GM12878 (cell line): ENCODE measurements at regions not wholly inside any gene's neighbourhood (a gene's known extent, or its start where the extent isn't known, plus 50 kb on each side); places are given as distances from the start of the nearest gene placed in this dataset.

ENCODE experiments used
- ATAC-seq: fragments of 200-7000 bp; cut with Tn5 transposase; 3 replicates; pipeline ENCODE4 v1.9.1; 2020; ENCODE audit warnings: mild to moderate bottlenecking, moderate library complexity
- BruUV-seq: library from RNA; stranded (reverse); fragments of 400-500 nt; replicated peaks from 2 replicates; lab custom pipeline; 2021; lab: Mats Ljungman, UMichigan
- CTCF ChIA-PET: fragments of 300-600 bp; sonication (Branson Sonifier 250); formaldehyde crosslinking; extraction: SDS; loops from one replicate; lab custom pipeline; 2021; ENCODE audit warnings: inconsistent platforms; lab: Yijun Ruan, JAX
- POLR2A ChIA-PET: fragments of 350-600 bp; formaldehyde crosslinking; extraction: SDS; loops from one replicate; lab custom pipeline; 2021; ENCODE audit warnings: inconsistent platforms; lab: Charles Lee
- RAD21 ChIA-PET: fragments of 300-600 bp; sonication (Branson Sonifier 250); formaldehyde crosslinking; loops from one replicate; lab custom pipeline; 2023; ENCODE audit warnings: antibody characterized with exemption; ENCODE audit not compliant: unreplicated experiment; lab: Charles Lee
- SMC1A ChIA-PET: fragments of 300-600 bp; sonication (Branson Sonifier 250); formaldehyde crosslinking; loops from one replicate; lab custom pipeline; 2023; ENCODE audit not compliant: unreplicated experiment, uncharacterized antibody; lab: Charles Lee
- DNase-seq: peaks from one replicate; pipeline ENCODE4 v3.0.0-alpha.2; 2011; ENCODE audit warnings: low read depth, low spot score
- FAIRE-seq: peaks from 3 replicates; lab custom pipeline; 2011; peaks lifted over from hg19 to GRCh38; lab: Jason Lieb, UNC
- H2AFZ ChIP-seq: 2 replicates; pipeline ENCODE4 v1.6.0; 2011; ENCODE audit warnings: low read depth, low read length, control low read depth; ENCODE audit not compliant: control insufficient read depth
- H3K27ac ChIP-seq: 2 replicates; pipeline ENCODE4 v1.5.1; 2011; ENCODE audit warnings: control low read depth; ENCODE audit not compliant: control insufficient read depth, insufficient read depth
- H3K27me3 ChIP-seq, 2 experiments: replicated peaks in 1 of 2; 2 replicates each; pipeline versions ENCODE4 v1.6.0 to v1.6.1; 2011; ENCODE audit warnings: low read length in 1 of 2; ENCODE audit not compliant: control insufficient read depth in 2 of 2, insufficient read depth in 2 of 2
- H3K36me3 ChIP-seq, 2 experiments: 2 replicates each; pipeline ENCODE4 v1.5.1; 2011; ENCODE audit warnings: low read length in 1 of 2; ENCODE audit not compliant: control insufficient read depth in 2 of 2, insufficient read depth in 2 of 2
- H3K4me1 ChIP-seq: 2 replicates; pipeline ENCODE4 v1.6.1; 2011; ENCODE audit warnings: mild to moderate bottlenecking, low read length, moderate library complexity, mixed read lengths; ENCODE audit not compliant: control insufficient read depth, insufficient read depth
- H3K4me2 ChIP-seq: 2 replicates; pipeline ENCODE4 v1.6.0; 2011; ENCODE audit warnings: control low read depth; ENCODE audit not compliant: control insufficient read depth, insufficient read depth
- H3K4me3 ChIP-seq: fragments of 200-600 bp; sonication (generic); 2 replicates; pipeline ENCODE4 v1.5.1; 2016
- H3K79me2 ChIP-seq: 2 replicates; pipeline ENCODE4 v1.6.0; 2011; ENCODE audit warnings: low read length; ENCODE audit not compliant: control insufficient read depth, insufficient read depth
- H3K9ac ChIP-seq: 2 replicates; pipeline ENCODE4 v1.8.0; 2011; ENCODE audit warnings: low read length, control low read depth, mixed read lengths; ENCODE audit not compliant: control insufficient read depth, insufficient read depth
- H3K9me3 ChIP-seq: replicated peaks from 3 replicates; pipeline ENCODE4 v1.5.1; 2011; ENCODE audit warnings: mild to moderate bottlenecking, low read length; ENCODE audit not compliant: control insufficient read depth, insufficient read depth
- H4K20me1 ChIP-seq: 2 replicates; pipeline ENCODE4 v1.6.0; 2011; ENCODE audit not compliant: control insufficient read depth, insufficient read depth
- NR2C1 ChIP-seq: fragments of 450-650 bp; IDR thresholded peaks from 2 replicates; pipeline ENCODE4 v1.6.1; 2017; ENCODE audit warnings: antibody characterized with exemption, mild to moderate bottlenecking, moderate library complexity
- YBX1 ChIP-seq: fragments of 450-650 bp; IDR thresholded peaks from 2 replicates; pipeline ENCODE4 v1.6.1; 2016; ENCODE audit warnings: antibody characterized with exemption
- WGBS: methylation state at CpG from one replicate; pipeline ENCODE4 v1.1.6; 2016; ENCODE audit warnings: low lambda C conversion rate; ENCODE audit not compliant: insufficient replicate concordance, insufficient coverage; ENCODE audit errors: missing lambda C conversion rate; 5-methylcytosine and 5-hydroxymethylcytosine counted together
- in situ Hi-C: fragments of 300-500 bp; cut with MboI; formaldehyde crosslinking; loops from 9 replicates; pipeline ENCODE4 v1.14.3; 2018; ENCODE audit warnings: mixed read lengths
- intact Hi-C: fragments of 100-400 bp; cut with micrococcal nuclease; formaldehyde crosslinking; loops from one replicate; pipeline ENCODE4 v1.14.2; 2022; ENCODE audit not compliant: unreplicated experiment
- TF ChIP-seq, protein P1 (sequence below): fragments of 450-650 bp; IDR thresholded peaks from 2 replicates; pipeline ENCODE4 v1.6.1; 2017; ENCODE audit warnings: mild to moderate bottlenecking, moderate library complexity
- TF ChIP-seq, protein P2 (sequence below): fragments of 450-650 bp; IDR thresholded peaks from 2 replicates; pipeline ENCODE4 v1.6.1; 2018; ENCODE audit warnings: mild to moderate bottlenecking, low read depth, moderate library complexity; ENCODE audit not compliant: partially characterized antibody
- TF ChIP-seq, protein P3 (sequence below): fragments of 450-650 bp; IDR thresholded peaks from 2 replicates; pipeline ENCODE4 v1.6.1; 2018; ENCODE audit warnings: borderline replicate concordance, mild to moderate bottlenecking; ENCODE audit not compliant: partially characterized antibody
- TF ChIP-seq, protein P4 (sequence below): IDR thresholded peaks from 2 replicates; pipeline ENCODE4 v1.6.1; 2012; ENCODE audit warnings: low read length, inconsistent platforms

DNA sequence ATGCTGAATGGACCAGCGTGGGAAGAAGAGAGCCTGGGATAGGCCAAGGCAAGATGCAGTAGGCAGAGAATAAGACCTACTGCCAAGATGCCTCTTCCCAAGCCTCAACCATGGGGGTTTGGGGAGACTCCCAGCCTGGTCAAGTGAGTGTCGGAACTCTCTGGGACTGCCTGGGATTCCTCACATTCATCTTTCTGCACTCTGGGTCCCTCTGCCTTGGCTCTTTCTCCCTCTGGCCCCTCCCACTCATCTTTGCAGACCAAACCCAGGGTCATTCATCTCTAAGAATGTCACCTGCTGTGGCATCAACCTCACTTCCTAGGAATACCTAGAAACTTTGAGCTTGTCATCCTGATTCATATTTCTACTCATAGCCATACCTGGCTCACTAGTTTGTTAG is 211.3 kb upstream of the HNRNPA3 start:
- H3K4me2 ChIP-seq = no peak overlapping the region
- DNase-seq (no peak), FAIRE-seq (no peak), ATAC-seq (no peak)
- H3K9me3 ChIP-seq = no peaks in the 10 kb centered on the region
- RAD21 ChIA-PET = interaction anchor here (0.9 kb wide), 1 partner anchor 45 kb away, joined by 3 read pairs; no protein-coding TSS in a partner anchor
- H3K4me3 ChIP-seq = no peak overlapping the region
- H3K9ac ChIP-seq = no peak overlapping the region
- no peaks in the 10 kb centered on the region for H3K36me3 ChIP-seq
- no peak overlapping the region for H2AFZ ChIP-seq
- BruUV-seq = no TSS peak
- no peaks in the 10 kb centered on the region for H3K79me2 ChIP-seq
- H4K20me1 ChIP-seq = no peaks in the 10 kb centered on the region
- POLR2A ChIA-PET = no interaction called here
- TF ChIP-seq NR2C1 (no peak), YBX1 (no peak)
- TF ChIP-seq, protein P1, sequence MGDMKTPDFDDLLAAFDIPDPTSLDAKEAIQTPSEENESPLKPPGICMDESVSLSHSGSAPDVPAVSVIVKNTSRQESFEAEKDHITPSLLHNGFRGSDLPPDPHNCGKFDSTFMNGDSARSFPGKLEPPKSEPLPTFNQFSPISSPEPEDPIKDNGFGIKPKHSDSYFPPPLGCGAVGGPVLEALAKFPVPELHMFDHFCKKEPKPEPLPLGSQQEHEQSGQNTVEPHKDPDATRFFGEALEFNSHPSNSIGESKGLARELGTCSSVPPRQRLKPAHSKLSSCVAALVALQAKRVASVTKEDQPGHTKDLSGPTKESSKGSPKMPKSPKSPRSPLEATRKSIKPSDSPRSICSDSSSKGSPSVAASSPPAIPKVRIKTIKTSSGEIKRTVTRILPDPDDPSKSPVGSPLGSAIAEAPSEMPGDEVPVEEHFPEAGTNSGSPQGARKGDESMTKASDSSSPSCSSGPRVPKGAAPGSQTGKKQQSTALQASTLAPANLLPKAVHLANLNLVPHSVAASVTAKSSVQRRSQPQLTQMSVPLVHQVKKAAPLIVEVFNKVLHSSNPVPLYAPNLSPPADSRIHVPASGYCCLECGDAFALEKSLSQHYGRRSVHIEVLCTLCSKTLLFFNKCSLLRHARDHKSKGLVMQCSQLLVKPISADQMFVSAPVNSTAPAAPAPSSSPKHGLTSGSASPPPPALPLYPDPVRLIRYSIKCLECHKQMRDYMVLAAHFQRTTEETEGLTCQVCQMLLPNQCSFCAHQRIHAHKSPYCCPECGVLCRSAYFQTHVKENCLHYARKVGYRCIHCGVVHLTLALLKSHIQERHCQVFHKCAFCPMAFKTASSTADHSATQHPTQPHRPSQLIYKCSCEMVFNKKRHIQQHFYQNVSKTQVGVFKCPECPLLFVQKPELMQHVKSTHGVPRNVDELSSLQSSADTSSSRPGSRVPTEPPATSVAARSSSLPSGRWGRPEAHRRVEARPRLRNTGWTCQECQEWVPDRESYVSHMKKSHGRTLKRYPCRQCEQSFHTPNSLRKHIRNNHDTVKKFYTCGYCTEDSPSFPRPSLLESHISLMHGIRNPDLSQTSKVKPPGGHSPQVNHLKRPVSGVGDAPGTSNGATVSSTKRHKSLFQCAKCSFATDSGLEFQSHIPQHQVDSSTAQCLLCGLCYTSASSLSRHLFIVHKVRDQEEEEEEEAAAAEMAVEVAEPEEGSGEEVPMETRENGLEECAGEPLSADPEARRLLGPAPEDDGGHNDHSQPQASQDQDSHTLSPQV = no peak
- TF ChIP-seq, protein P2, sequence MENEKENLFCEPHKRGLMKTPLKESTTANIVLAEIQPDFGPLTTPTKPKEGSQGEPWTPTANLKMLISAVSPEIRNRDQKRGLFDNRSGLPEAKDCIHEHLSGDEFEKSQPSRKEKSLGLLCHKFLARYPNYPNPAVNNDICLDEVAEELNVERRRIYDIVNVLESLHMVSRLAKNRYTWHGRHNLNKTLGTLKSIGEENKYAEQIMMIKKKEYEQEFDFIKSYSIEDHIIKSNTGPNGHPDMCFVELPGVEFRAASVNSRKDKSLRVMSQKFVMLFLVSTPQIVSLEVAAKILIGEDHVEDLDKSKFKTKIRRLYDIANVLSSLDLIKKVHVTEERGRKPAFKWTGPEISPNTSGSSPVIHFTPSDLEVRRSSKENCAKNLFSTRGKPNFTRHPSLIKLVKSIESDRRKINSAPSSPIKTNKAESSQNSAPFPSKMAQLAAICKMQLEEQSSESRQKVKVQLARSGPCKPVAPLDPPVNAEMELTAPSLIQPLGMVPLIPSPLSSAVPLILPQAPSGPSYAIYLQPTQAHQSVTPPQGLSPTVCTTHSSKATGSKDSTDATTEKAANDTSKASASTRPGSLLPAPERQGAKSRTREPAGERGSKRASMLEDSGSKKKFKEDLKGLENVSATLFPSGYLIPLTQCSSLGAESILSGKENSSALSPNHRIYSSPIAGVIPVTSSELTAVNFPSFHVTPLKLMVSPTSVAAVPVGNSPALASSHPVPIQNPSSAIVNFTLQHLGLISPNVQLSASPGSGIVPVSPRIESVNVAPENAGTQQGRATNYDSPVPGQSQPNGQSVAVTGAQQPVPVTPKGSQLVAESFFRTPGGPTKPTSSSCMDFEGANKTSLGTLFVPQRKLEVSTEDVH = no peak
- TF ChIP-seq, protein P3, sequence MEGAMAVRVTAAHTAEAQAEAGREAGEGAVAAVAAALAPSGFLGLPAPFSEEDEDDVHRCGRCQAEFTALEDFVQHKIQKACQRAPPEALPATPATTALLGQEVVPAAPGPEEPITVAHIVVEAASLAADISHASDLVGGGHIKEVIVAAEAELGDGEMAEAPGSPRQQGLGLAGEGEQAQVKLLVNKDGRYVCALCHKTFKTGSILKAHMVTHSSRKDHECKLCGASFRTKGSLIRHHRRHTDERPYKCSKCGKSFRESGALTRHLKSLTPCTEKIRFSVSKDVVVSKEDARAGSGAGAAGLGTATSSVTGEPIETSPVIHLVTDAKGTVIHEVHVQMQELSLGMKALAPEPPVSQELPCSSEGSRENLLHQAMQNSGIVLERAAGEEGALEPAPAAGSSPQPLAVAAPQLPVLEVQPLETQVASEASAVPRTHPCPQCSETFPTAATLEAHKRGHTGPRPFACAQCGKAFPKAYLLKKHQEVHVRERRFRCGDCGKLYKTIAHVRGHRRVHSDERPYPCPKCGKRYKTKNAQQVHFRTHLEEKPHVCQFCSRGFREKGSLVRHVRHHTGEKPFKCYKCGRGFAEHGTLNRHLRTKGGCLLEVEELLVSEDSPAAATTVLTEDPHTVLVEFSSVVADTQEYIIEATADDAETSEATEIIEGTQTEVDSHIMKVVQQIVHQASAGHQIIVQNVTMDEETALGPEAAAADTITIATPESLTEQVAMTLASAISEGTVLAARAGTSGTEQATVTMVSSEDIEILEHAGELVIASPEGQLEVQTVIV = no peak
- TF ChIP-seq, protein P4, sequence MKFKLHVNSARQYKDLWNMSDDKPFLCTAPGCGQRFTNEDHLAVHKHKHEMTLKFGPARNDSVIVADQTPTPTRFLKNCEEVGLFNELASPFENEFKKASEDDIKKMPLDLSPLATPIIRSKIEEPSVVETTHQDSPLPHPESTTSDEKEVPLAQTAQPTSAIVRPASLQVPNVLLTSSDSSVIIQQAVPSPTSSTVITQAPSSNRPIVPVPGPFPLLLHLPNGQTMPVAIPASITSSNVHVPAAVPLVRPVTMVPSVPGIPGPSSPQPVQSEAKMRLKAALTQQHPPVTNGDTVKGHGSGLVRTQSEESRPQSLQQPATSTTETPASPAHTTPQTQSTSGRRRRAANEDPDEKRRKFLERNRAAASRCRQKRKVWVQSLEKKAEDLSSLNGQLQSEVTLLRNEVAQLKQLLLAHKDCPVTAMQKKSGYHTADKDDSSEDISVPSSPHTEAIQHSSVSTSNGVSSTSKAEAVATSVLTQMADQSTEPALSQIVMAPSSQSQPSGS = no peak
- CTCF ChIA-PET = interaction anchor here (0.9 to 1.0 kb wide), 2 partner anchors 17 to 22 kb away, joined by 3 read pairs; no protein-coding TSS in a partner anchor
- SMC1A ChIA-PET = interaction anchor here (1.0 to 1.9 kb wide), 5 partner anchors 11 to 147 kb away, joined by 3 to 7 read pairs (median 3); no protein-coding TSS in a partner anchor
- intact Hi-C loops = no loop called here
- H3K27ac ChIP-seq = no peak overlapping the region
- WGBS = 52% methylated on average over 2 of the region's 2 CpGs
- in situ Hi-C loops = no loop called here
- H3K27me3 ChIP-seq = no peaks in the 10 kb centered on the region
- H3K4me1 ChIP-seq = peaks cover 37% of the 10 kb centered on the region
